IMR-90 (cell line): ENCODE measurements at regions not wholly inside any gene's neighbourhood (a gene's known extent, or its start where the extent isn't known, plus 50 kb on each side); places are given as distances from the start of the nearest gene placed in this dataset.

Experiments used
- ATAC-seq: fragments of 200-7000 bp; cut with Tn5 transposase; 2 replicates; pipeline ENCODE4 v1.9.1; 2020; ENCODE audit warnings: low read depth, mild to moderate bottlenecking, moderate library complexity
- BruUV-seq: library from RNA; stranded (reverse); fragments of 400-500 nt; replicated peaks from 2 replicates; lab custom pipeline; 2021; lab: Mats Ljungman, UMichigan
- CTCF ChIA-PET: fragments of 300-600 bp; formaldehyde crosslinking; extraction: SDS; loops from one replicate; lab custom pipeline; 2021; ENCODE audit warnings: antibody characterized with exemption; lab: Yijun Ruan, JAX
- POLR2A ChIA-PET: fragments of 300-600 bp; sonication (Branson Sonifier 250); formaldehyde crosslinking; loops from one replicate; lab custom pipeline; 2022; ENCODE audit warnings: antibody characterized with exemption; ENCODE audit not compliant: unreplicated experiment; lab: Charles Lee
- DNase-seq: peaks from one replicate; pipeline ENCODE4 v3.0.0; 2013
- H2AFZ ChIP-seq: replicated peaks from 2 replicates; pipeline ENCODE3; 2013; ENCODE audit warnings: low read length, mild to moderate bottlenecking; ENCODE audit not compliant: poor library complexity
- H2AK5ac ChIP-seq: 2 replicates; pipeline ENCODE4 v1.6.1; 2013; ENCODE audit warnings: low read depth, low read length, inconsistent platforms
- H2AK9ac ChIP-seq: replicated peaks from 2 replicates; pipeline ENCODE3; 2013; ENCODE audit warnings: mild to moderate bottlenecking, low read depth, low read length, moderate library complexity; ENCODE audit not compliant: poor library complexity
- H2BK120ac ChIP-seq: 2 replicates; pipeline ENCODE4 v1.6.1; 2013; ENCODE audit warnings: low read depth, low read length, inconsistent platforms
- H2BK15ac ChIP-seq: 3 replicates; pipeline ENCODE4 v1.6.1; 2013; ENCODE audit warnings: low read depth, low read length, inconsistent platforms
- H2BK20ac ChIP-seq: 2 replicates; pipeline ENCODE4 v1.6.1; 2013; ENCODE audit warnings: low read depth, mild to moderate bottlenecking, inconsistent platforms, low read length, moderate library complexity
- H2BK5ac ChIP-seq: 2 replicates; pipeline ENCODE4 v1.6.1; 2013; ENCODE audit warnings: mild to moderate bottlenecking, low read depth, low read length, inconsistent platforms; ENCODE audit not compliant: poor library complexity, severe bottlenecking
- H3K14ac ChIP-seq: replicated peaks from 2 replicates; pipeline ENCODE4 v1.6.1; 2013; ENCODE audit warnings: low read depth, low read length, inconsistent platforms
- H3K18ac ChIP-seq: 2 replicates; pipeline ENCODE4 v1.6.1; 2013; ENCODE audit warnings: low read depth, low read length, control low read depth
- H3K23ac ChIP-seq: 2 replicates; pipeline ENCODE4 v1.6.1; 2013; ENCODE audit warnings: low read depth, low read length, inconsistent platforms
- H3K27ac ChIP-seq: 2 replicates; pipeline ENCODE4 v1.5.1; 2013; ENCODE audit warnings: mild to moderate bottlenecking, control low read depth, low read length; ENCODE audit not compliant: insufficient read depth
- H3K27me3 ChIP-seq: 2 replicates; pipeline ENCODE4 v1.6.1; 2013; ENCODE audit warnings: low read length; ENCODE audit not compliant: control insufficient read depth, insufficient read depth
- H3K36me3 ChIP-seq: 2 replicates; pipeline ENCODE4 v1.6.1; 2013; ENCODE audit warnings: low read length, mixed read lengths; ENCODE audit not compliant: control insufficient read depth, insufficient read depth
- H3K4ac ChIP-seq: 2 replicates; pipeline ENCODE4 v1.6.1; 2013; ENCODE audit warnings: low read depth, low read length, inconsistent platforms
- H3K4me1 ChIP-seq: 2 replicates; pipeline ENCODE4 v1.6.1; 2013; ENCODE audit warnings: low read length, mixed read lengths; ENCODE audit not compliant: control insufficient read depth, insufficient read depth
- H3K4me2 ChIP-seq: 2 replicates; pipeline ENCODE4 v1.6.1; 2013; ENCODE audit warnings: low read depth, mild to moderate bottlenecking, control low read depth, low read length, moderate library complexity
- H3K4me3 ChIP-seq: 2 replicates; pipeline ENCODE4 v1.5.1; 2013; ENCODE audit warnings: low read depth, mild to moderate bottlenecking, control low read depth, low read length, moderate library complexity; ENCODE audit not compliant: insufficient read depth
- H3K56ac ChIP-seq: 2 replicates; pipeline ENCODE4 v1.6.1; 2013; ENCODE audit warnings: low read length, inconsistent platforms; ENCODE audit not compliant: insufficient read depth; ENCODE audit errors: extremely low read depth
- H3K79me1 ChIP-seq, 2 experiments: 2 replicates each; pipeline ENCODE4 v1.6.1; 2013; ENCODE audit warnings: low read length in 2 of 2, inconsistent platforms in 1 of 2, low read depth in 1 of 2
- H3K9ac ChIP-seq: 2 replicates; pipeline ENCODE4 v1.6.1; 2013; ENCODE audit warnings: low read depth, low read length, control low read depth
- H3K9me1 ChIP-seq: 2 replicates; pipeline ENCODE4 v1.6.1; 2013; ENCODE audit warnings: low read length, inconsistent platforms; ENCODE audit not compliant: insufficient read depth
- H3K9me3 ChIP-seq: 2 replicates; pipeline ENCODE4 v1.6.1; 2013; ENCODE audit warnings: low read length; ENCODE audit not compliant: control insufficient read depth, insufficient read depth
- H4K20me1 ChIP-seq: 2 replicates; pipeline ENCODE4 v1.6.1; 2013; ENCODE audit warnings: low read length, inconsistent platforms; ENCODE audit not compliant: insufficient read depth
- H4K5ac ChIP-seq: 2 replicates; pipeline ENCODE4 v1.6.1; 2013; ENCODE audit warnings: mild to moderate bottlenecking, low read depth, low read length, control low read depth
- H4K8ac ChIP-seq, 2 experiments: 2 replicates each; pipeline ENCODE4 v1.6.1; 2013; ENCODE audit warnings: low read depth in 2 of 2, low read length in 2 of 2, control low read depth in 1 of 2, inconsistent platforms in 1 of 2
- H4K91ac ChIP-seq: 2 replicates; pipeline ENCODE4 v1.6.1; 2013; ENCODE audit warnings: low read depth, low read length, inconsistent platforms; ENCODE audit not compliant: insufficient read depth
- FOS ChIP-seq: fragments of 150-350 bp; IDR thresholded peaks from 2 replicates; pipeline ENCODE4 v1.6.1; 2016; ENCODE audit warnings: low read depth, low read length
- SMC3 ChIP-seq: fragments of 150-350 bp; IDR thresholded peaks from 2 replicates; pipeline ENCODE4 v1.6.1; 2016; ENCODE audit warnings: low read depth, mild to moderate bottlenecking, antibody characterized with exemption, low read length, moderate library complexity
- WGBS, 2 experiments: methylation state at CpG; one replicate each; pipeline versions ENCODE4 v1.1.5 to v1.1.7; 2013; ENCODE audit warnings: missing lambda C conversion rate in 2 of 2; ENCODE audit not compliant: insufficient read length in 1 of 2; ENCODE audit errors: extremely low coverage in 2 of 2; 5-methylcytosine and 5-hydroxymethylcytosine counted together
- dilution Hi-C: fragments of 300-500 bp; cut with HindIII; formaldehyde crosslinking; loops from one replicate; pipeline ENCODE4 v1.14.3; 2018; ENCODE audit warnings: low sequenced_read_pairs; ENCODE audit not compliant: unreplicated experiment
- in situ Hi-C: fragments of 300-500 bp; cut with MboI; formaldehyde crosslinking; loops from 3 replicates; pipeline ENCODE4 v1.14.3; 2019; ENCODE audit warnings: low sequenced_read_pairs, inconsistent platforms, mixed read lengths
- intact Hi-C: fragments of 100-400 bp; cut with micrococcal nuclease; formaldehyde crosslinking; loops from 2 replicates; pipeline ENCODE4 v1.10.0; 2022

DNA sequence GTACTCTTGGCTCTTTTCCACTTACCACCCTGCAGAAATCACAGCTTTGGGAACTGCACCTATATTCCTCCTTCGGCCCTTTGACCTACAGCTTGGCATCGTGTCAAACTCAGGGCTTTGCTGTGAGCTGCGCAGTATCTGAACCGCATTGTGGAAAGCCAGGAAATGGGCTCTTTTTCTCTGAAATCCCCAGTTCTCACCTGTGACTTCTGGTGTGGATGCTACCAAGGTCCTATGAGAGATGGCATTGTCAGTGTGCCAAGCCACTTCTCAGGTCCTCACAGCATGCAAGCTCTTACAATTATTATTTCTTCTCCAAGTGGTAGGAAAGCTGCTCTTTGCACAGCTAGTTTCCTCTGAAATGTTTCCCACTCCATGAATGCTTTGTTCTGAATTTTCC, 450.6 kb upstream of the TBL1XR1 start:
- no peak for ATAC-seq
- no peaks in the 10 kb centered on the region for H3K79me1 ChIP-seq
- no peaks in the 10 kb centered on the region for H4K20me1 ChIP-seq
- H3K18ac ChIP-seq = no peak overlapping the region
- no peak overlapping the region for H2AK9ac ChIP-seq
- no peaks in the 10 kb centered on the region for H3K9me3 ChIP-seq
- intact Hi-C loops (no loop called here), dilution Hi-C loops (no loop called here), in situ Hi-C loops (no loop called here)
- H2BK5ac ChIP-seq = no peak overlapping the region
- H3K4ac ChIP-seq = no peak overlapping the region
- H3K14ac ChIP-seq = no peak overlapping the region
- H3K4me1 ChIP-seq = peaks cover 3% of the 10 kb centered on the region; the same call in 1 of the 2 replicates
- H3K23ac ChIP-seq = no peak overlapping the region
- no peak for DNase-seq
- BruUV-seq = no TSS peak
- POLR2A ChIA-PET = no interaction called here
- no peak overlapping the region for H2AFZ ChIP-seq
- TF ChIP-seq FOS (no peak), SMC3 (no peak)
- no peak overlapping the region for H4K91ac ChIP-seq
- CTCF ChIA-PET = no interaction called here
- no peak overlapping the region for H2BK15ac ChIP-seq
- 0 out of 2 replicates have a peak, but pooled peaks cover 2% of the 10 kb centered on the region for H3K9me1 ChIP-seq
- H3K4me2 ChIP-seq = no peak overlapping the region
- no peak overlapping the region for H2BK20ac ChIP-seq
- H3K36me3 ChIP-seq = no peaks in the 10 kb centered on the region
- no peak overlapping the region for H3K56ac ChIP-seq
- no peak overlapping the region for H3K9ac ChIP-seq
- H2BK120ac ChIP-seq = no peak overlapping the region
- no peak overlapping the region for H2AK5ac ChIP-seq
- WGBS, 2 experiments = 75% methylated on average over 4 of the region's 4 CpGs; no CpG with 5 or more reads in 1 of the 2 experiments
- no peak overlapping the region for H3K4me3 ChIP-seq
- H3K27ac ChIP-seq = no peak overlapping the region
- H4K5ac ChIP-seq = no peak overlapping the region
- H4K8ac ChIP-seq = no peak overlapping the region
- no peaks in the 10 kb centered on the region for H3K27me3 ChIP-seq
